Stimulated activated naive B cell treated with anti-CD40 and anti-IgM and Interleukin-4, amounts not matched to agents 10 μg/mL and 1 μg/mL and 100 μg/mL, for 72 hours (primary cell): ENCODE measurements at regions not wholly inside any gene's neighbourhood (a gene's known extent, or its start where the extent isn't known, plus 50 kb on each side); places are given as distances from the start of the nearest gene placed in this dataset.

ENCODE experiments used
- ATAC-seq, 2 donors: fragments of 150-1000 bp; cut with Tn5 transposase; replicated peaks; 2 replicates each; pipeline ENCODE4 v1.10.0; 2021; ENCODE audit warnings: moderate library complexity in 1 of 2
- DNase-seq: peaks from one replicate; pipeline ENCODE4 v3.0.0; 2021
- H3K27ac Mint-ChIP-seq: one replicate; pipeline ENCODE4 v1.8.0; 2022; ENCODE audit warnings: mild to moderate bottlenecking, mixed read lengths
- H3K27me3 Mint-ChIP-seq, 2 donors: one replicate each; pipeline ENCODE4 v1.8.0; 2022; ENCODE audit warnings: mixed read lengths in 2 of 2
- H3K36me3 Mint-ChIP-seq, 2 donors: one replicate each; pipeline ENCODE4 v1.8.0; 2022; ENCODE audit warnings: mixed read lengths in 2 of 2, mild to moderate bottlenecking in 1 of 2
- H3K4me1 Mint-ChIP-seq, 2 donors: one replicate each; pipeline ENCODE4 v1.8.0; 2022; ENCODE audit warnings: mixed read lengths in 2 of 2, mild to moderate bottlenecking in 1 of 2
- H3K4me3 Mint-ChIP-seq, 2 donors: one replicate each; pipeline ENCODE4 v1.8.0; 2022; ENCODE audit warnings: mild to moderate bottlenecking in 2 of 2, mixed read lengths in 2 of 2, moderate library complexity in 1 of 2
- H3K9me3 Mint-ChIP-seq, 2 donors: one replicate each; pipeline ENCODE4 v1.8.0; 2022; ENCODE audit warnings: mixed read lengths in 2 of 2, mild to moderate bottlenecking in 1 of 2

DNA sequence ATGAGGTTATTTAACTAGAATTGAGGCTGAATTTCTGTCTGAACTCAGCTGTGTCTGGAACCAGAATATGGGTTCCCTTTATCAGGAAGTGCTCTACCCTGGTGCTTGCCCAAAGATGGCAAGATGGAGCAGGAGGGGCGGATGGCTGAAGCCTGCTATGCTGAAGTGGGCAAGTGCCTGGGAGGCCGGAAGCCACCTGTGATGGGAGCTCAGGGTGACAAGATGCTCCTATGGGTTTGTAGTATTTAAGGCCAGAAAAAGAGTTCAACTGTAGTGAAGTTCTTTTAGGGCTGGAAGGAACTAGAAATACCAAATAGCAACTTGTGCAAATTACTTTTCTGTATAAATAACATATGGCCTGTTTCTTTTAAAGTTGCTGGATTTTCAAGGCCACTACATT, 808.9 kb upstream of the RAB6C start:
- H3K27me3 Mint-ChIP-seq = peaks cover 11 to 13% of the 10 kb centered on the region in 2 donors
- peaks cover 2 to 4% of the 10 kb centered on the region in 2 donors for H3K9me3 Mint-ChIP-seq
- no peak for DNase-seq
- H3K36me3 Mint-ChIP-seq = no peaks in the 10 kb centered on the region
- no peaks in the 10 kb centered on the region for H3K4me1 Mint-ChIP-seq
- ATAC-seq = no peak
- H3K27ac Mint-ChIP-seq = no peak overlapping the region
- H3K4me3 Mint-ChIP-seq = no peak overlapping the region

DNA sequence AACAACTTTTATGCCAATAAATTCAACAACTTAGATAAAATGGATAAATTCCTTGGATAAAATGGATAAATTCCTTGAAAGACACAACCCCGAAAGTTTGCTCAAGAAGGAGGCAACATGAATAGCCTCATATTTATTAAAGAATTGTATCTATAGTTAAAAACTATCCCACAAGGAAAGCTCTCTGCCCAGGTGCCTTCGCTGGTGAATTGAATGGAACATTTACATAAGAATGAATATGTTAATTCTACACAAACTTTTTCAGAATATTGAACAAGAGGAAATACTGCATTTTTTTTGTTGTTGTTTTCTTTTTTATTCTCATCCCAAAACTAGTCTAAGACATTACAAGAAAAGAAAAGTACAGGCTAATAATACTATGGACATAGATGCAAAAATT, 805.3 kb upstream of the RAB6C start:
- Mint-ChIP-seq H3K9me3 (peaks cover 2 to 4% of the 10 kb centered on the region in 2 donors), H3K4me3 (no peak overlapping the region), H3K27ac (no peak overlapping the region), H3K36me3 (no peaks in the 10 kb centered on the region), H3K27me3 (peaks cover 5 to 7% of the 10 kb centered on the region in 2 donors), H3K4me1 (no peaks in the 10 kb centered on the region)
- DNase-seq (no peak), ATAC-seq (no peak)

DNA sequence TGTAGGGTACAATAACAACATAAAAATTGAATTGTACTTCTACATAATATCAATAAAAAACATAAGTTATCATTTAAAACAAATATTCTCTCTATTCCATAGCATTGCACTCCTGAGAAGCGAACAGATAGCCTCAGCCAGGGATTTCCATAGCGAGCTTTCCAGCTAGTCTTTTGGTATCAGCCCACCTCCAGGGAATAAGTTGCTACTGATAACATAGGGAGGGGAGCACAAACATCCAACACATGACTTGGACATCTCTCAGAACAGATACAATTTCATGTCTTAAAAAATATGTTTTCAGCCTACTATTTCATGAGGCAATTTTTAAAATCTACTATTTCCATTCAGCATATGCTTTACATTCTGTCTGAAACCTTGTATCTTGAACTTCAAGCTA, 804.4 kb upstream of the RAB6C start:
- Mint-ChIP-seq H3K4me1 (no peaks in the 10 kb centered on the region), H3K27me3 (peaks cover 5 to 7% of the 10 kb centered on the region in 2 donors), H3K4me3 (no peak overlapping the region), H3K27ac (no peak overlapping the region), H3K9me3 (peaks cover 2 to 4% of the 10 kb centered on the region in 2 donors), H3K36me3 (no peaks in the 10 kb centered on the region)
- no peak for DNase-seq
- no peak for ATAC-seq

DNA sequence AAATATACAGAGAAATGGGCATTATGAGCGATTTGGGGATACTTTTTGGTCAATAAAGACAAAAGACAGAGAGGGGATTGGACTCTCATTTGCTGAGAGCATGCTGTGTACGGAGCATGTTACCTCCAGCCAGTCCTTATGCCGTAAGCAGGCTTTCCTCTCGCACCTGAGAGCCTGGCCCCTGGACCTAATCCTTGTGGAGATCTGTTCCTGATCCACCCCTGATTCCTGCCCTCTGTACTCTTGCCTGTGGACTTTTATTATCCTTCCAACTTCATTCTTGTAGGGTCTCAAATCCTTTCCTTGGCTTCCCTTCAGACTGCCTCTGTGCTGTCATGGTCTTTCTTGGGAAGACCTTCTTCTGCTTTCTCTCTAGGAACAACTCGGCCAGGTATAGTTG, 803.1 kb upstream of the RAB6C start:
- Mint-ChIP-seq H3K27me3 (peaks cover 5 to 7% of the 10 kb centered on the region in 2 donors), H3K4me3 (no peak overlapping the region), H3K4me1 (no peaks in the 10 kb centered on the region), H3K27ac (no peak overlapping the region), H3K36me3 (no peaks in the 10 kb centered on the region), H3K9me3 (peaks cover 2 to 4% of the 10 kb centered on the region in 2 donors)
- no peak for ATAC-seq
- DNase-seq = no peak

DNA sequence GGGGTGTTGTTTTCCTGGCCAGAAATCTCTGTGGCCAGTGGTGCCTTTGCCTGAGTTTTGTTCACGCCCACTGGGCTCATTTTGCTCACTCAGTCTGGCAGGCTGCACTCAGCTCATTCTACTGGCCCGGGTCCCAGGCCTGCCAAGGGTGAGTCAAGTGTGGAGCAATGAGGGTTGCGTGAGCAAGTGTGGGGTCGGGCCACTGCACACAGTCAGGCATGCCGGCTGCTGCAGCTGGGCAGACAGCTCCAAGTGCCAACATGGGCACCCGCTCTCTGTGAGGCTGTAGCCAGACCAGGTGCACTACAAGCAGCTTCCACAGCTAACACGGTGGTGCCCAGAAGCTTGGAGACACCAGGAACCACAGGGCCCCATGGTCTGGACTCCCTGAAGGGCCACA, 801.1 kb upstream of the RAB6C start:
- DNase-seq (no peak), ATAC-seq (no peak)
- Mint-ChIP-seq H3K27ac (no peak overlapping the region), H3K36me3 (no peaks in the 10 kb centered on the region), H3K27me3 (peaks cover 5 to 7% of the 10 kb centered on the region in 2 donors), H3K4me1 (no peaks in the 10 kb centered on the region), H3K4me3 (no peak overlapping the region), H3K9me3 (peaks cover 2 to 4% of the 10 kb centered on the region in 2 donors)

DNA sequence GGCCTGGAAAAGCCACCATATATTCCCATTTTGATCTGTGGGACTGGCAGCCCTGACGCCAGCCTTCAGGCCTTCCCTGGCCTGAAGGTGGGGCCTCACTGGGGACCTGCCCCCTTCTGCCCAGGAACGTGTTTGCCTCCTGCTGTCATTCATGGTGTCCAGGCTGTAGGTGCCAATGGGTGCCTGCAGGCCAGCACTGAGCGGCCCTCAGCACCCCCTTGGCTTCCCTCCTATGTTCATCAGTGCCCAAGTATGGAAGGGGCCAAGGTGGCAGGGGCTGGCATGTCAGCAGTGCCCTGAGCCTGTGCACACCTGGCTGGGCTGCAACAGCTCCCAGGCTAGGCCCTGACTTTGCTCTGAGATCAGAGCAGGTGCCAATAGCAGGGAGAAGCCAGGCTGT, 800.3 kb upstream of the RAB6C start:
- no peaks in the 10 kb centered on the region for H3K4me1 Mint-ChIP-seq
- H3K27ac Mint-ChIP-seq = no peak overlapping the region
- DNase-seq (no peak), ATAC-seq (no peak)
- no peak overlapping the region for H3K4me3 Mint-ChIP-seq
- H3K27me3 Mint-ChIP-seq = no peaks in the 10 kb centered on the region
- H3K9me3 Mint-ChIP-seq = no peaks in the 10 kb centered on the region
- no peaks in the 10 kb centered on the region for H3K36me3 Mint-ChIP-seq

DNA sequence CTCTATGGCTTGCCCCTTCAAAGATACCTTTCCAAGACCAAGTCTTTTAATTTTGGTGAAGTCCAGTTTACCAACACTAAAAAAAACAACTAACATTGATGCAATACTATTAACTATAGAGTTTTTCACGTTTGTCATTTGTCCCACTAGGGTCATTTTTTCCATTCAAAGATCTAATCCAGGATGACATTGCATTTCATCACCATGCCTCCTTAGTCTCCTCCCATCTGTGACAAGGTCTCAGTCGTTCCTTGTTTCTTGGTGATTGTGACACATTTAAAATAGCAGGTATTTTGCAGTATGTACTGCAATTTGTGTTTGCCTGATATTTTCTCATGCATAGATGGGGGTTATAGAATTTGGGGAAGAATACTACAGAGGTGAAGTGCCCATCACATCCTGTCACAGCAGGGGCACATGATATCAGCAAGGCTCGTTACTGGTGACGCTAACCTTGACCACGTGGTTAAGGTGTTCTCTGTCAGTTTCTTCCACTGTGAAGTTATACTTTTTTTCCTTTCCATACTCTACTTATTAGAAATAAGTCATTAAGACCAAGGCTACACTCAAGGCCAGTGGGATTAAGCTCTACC, 799.2 kb upstream of the RAB6C start:
- no peak overlapping the region for H3K4me3 Mint-ChIP-seq
- H3K9me3 Mint-ChIP-seq = no peaks in the 10 kb centered on the region
- no peaks in the 10 kb centered on the region for H3K36me3 Mint-ChIP-seq
- no peaks in the 10 kb centered on the region for H3K4me1 Mint-ChIP-seq
- H3K27me3 Mint-ChIP-seq = peaks cover 0 to under 1% of the 10 kb centered on the region in 2 donors
- DNase-seq (no peak), ATAC-seq (no peak)
- H3K27ac Mint-ChIP-seq = no peak overlapping the region

DNA sequence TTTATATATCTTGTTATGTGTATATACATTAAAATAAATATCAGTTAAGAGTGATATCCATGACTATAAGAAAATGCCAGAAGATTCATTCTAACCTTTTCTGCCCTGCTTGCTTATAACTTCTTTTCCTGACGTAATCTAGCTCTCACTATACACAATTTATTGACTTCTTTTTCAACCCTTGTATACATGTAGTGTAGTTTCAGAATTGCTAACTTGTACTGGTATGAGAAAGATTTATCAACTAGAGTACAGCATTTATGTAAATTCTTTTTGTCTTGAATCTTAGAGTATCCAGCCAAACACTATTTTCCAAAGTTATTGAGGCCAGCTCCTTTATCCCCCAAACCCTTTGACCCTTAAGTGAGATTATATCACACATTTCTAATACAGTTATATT, 798.0 kb upstream of the RAB6C start:
- peaks cover 2 to 7% of the 10 kb centered on the region in 2 donors for H3K27me3 Mint-ChIP-seq
- H3K36me3 Mint-ChIP-seq = no peaks in the 10 kb centered on the region
- no peaks in the 10 kb centered on the region for H3K9me3 Mint-ChIP-seq
- H3K27ac Mint-ChIP-seq = no peak overlapping the region
- H3K4me3 Mint-ChIP-seq = no peak overlapping the region
- DNase-seq = no peak
- no peaks in the 10 kb centered on the region for H3K4me1 Mint-ChIP-seq
- ATAC-seq = no peak

DNA sequence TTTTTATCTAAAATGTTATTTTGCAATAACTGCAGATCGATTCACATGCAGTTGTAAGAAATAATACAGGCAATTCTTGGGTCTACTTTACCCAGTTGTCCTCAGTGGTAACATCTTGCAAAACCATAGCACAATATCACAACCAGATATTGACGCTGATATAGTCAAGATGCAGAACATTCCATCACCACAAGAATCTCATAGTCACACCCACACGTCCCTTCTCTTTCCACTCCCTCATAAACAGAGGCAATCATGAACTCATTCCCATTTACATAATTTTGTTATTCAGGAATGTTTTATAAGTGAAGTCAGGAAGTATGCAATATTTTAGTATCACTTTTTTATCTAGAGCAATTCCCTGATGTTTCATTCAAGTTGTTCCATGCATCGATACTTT, 797.5 kb upstream of the RAB6C start:
- H3K4me1 Mint-ChIP-seq = no peaks in the 10 kb centered on the region
- ATAC-seq (no peak), DNase-seq (no peak)
- H3K9me3 Mint-ChIP-seq = no peaks in the 10 kb centered on the region
- H3K27ac Mint-ChIP-seq = no peak overlapping the region
- peaks cover 5 to 8% of the 10 kb centered on the region in 2 donors for H3K27me3 Mint-ChIP-seq
- no peak overlapping the region for H3K4me3 Mint-ChIP-seq
- H3K36me3 Mint-ChIP-seq = no peaks in the 10 kb centered on the region

DNA sequence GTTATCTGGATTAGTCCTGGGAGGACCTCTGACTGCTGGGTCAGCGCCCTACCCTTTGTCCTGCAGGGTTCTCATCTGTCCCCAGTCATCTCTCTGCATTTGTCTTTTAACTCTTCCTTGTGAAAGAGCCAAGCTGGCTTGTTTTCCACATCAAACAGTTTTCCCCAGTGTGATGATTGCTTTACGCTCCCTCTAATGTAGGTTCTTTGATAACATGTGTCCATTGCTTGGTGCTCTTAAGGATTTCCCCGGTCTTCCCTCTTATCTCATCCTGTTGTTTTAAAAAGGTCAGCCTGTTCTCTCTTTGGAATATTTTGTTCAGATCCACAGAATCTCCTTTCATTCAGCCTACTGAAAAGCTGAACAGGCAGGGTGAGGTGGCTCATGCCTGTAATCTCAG, 792.1 kb upstream of the RAB6C start:
- ATAC-seq (no peak), DNase-seq (no peak)
- H3K9me3 Mint-ChIP-seq = no peaks in the 10 kb centered on the region
- H3K36me3 Mint-ChIP-seq = no peaks in the 10 kb centered on the region
- no peak overlapping the region for H3K4me3 Mint-ChIP-seq
- peaks cover 15 to 21% of the 10 kb centered on the region in 2 donors for H3K27me3 Mint-ChIP-seq
- H3K4me1 Mint-ChIP-seq = no peaks in the 10 kb centered on the region
- H3K27ac Mint-ChIP-seq = no peak overlapping the region

DNA sequence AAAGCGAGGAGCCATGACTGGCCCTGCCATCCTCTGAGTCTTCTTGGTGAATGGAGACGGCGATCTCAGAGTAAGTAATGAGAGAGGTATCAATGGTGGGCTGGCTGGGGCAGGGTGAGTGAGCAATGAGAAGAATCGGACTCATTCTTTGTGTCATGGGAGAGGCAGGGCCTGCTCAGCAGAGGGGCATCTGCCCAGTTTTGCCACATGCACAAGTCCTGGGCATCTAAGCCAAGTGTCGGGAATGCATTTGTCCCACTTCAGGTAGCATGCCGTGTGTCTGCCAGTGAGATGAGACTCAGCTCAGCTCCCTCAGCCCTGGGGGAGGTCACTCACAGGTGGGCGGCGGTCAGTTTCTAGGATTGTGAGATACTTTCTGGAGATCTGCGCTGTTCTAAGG, 791.0 kb upstream of the RAB6C start:
- Mint-ChIP-seq H3K9me3 (no peaks in the 10 kb centered on the region), H3K4me3 (no peak overlapping the region), H3K36me3 (no peaks in the 10 kb centered on the region), H3K27ac (no peak overlapping the region), H3K27me3 (peaks cover 15 to 21% of the 10 kb centered on the region in 2 donors), H3K4me1 (no peaks in the 10 kb centered on the region)
- DNase-seq (no peak), ATAC-seq (no peak)

DNA sequence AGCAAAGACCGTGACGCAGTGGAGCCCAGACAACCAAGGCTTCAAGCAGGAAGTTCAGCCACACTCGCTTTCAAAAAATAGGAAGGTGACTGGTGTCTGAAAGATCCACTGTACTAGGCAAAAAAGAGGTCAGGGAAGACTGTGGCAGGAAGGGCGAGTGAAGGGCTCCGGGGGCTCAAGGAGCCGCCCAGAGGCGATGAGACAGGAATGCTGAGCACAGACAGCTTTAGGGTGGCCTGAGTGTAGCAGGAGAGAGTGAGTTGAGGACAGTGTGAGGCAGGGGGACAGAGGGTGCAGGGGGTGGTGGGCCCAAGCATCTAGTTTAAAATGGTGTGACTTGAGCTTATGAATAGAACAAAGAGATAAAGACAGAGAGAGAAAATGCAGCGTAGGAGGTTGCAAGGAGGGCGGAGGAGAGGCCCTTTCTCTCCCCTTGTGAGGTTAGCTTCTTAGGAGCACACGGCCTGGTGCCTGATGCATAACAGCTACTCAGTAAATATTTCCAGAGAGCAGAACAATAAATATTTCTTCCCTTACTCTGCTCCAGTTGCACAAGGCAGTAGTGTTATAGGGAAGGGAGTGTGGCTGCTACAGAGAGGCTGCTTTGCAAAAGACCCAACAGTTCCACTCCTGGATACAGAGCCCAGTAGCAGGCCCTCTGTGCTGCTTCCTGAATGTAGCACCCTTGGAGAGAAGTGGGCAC, 789.7 kb upstream of the RAB6C start:
- DNase-seq = no peak
- no peak overlapping the region for H3K27ac Mint-ChIP-seq
- H3K9me3 Mint-ChIP-seq = no peaks in the 10 kb centered on the region
- H3K27me3 Mint-ChIP-seq = peaks cover 15 to 27% of the 10 kb centered on the region in 2 donors
- H3K4me3 Mint-ChIP-seq = no peak overlapping the region
- no peaks in the 10 kb centered on the region for H3K36me3 Mint-ChIP-seq
- no peaks in the 10 kb centered on the region for H3K4me1 Mint-ChIP-seq
- no peak for ATAC-seq

DNA sequence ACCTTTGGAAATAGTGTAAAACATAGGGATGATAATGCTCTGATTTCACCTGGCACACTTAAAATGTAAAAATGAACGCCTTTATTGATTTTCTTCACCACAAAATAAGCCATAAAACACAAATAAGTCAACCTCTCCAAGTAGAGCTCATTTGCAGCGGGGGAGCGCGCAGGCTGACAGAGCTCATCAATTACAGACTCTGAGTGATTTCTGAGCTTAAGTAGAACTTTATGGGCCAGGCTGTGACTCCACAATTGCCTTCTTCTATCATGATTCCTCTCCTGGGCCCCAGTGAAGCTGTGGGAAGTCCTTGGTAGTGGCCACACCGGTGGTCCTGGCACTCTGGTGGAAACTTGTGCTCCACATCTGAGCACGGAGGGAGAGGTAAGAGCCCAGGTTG, 789.0 kb upstream of the RAB6C start:
- H3K36me3 Mint-ChIP-seq = no peaks in the 10 kb centered on the region
- no peak overlapping the region for H3K27ac Mint-ChIP-seq
- ATAC-seq (no peak), DNase-seq (no peak)
- H3K4me1 Mint-ChIP-seq = no peaks in the 10 kb centered on the region
- no peaks in the 10 kb centered on the region for H3K9me3 Mint-ChIP-seq
- peaks cover 15 to 24% of the 10 kb centered on the region in 2 donors for H3K27me3 Mint-ChIP-seq
- no peak overlapping the region for H3K4me3 Mint-ChIP-seq

DNA sequence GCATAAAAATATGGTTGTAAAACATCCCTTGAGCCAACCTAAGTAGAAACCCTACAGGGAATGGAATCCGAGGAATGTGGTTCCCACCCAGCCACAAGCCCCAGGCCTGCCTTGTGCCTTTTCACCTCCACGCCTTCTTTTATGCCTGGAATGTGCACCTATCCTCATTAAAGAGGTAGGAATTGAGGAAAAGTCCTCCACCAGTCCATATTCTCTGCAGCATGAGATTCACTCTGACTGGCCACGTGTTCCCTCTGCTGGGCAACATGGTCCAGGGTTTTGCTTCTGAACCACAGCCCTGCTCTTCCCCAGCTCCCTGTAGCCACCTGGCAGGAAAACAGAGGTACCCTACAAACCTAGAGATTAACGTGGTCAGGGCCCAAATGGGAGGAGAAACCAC, 787.9 kb upstream of the RAB6C start:
- H3K27ac Mint-ChIP-seq = no peak overlapping the region
- H3K4me3 Mint-ChIP-seq = no peak overlapping the region
- DNase-seq (no peak), ATAC-seq (no peak)
- no peaks in the 10 kb centered on the region for H3K36me3 Mint-ChIP-seq
- H3K9me3 Mint-ChIP-seq = no peaks in the 10 kb centered on the region
- no peaks in the 10 kb centered on the region for H3K4me1 Mint-ChIP-seq
- H3K27me3 Mint-ChIP-seq = peaks cover 12 to 20% of the 10 kb centered on the region in 2 donors

DNA sequence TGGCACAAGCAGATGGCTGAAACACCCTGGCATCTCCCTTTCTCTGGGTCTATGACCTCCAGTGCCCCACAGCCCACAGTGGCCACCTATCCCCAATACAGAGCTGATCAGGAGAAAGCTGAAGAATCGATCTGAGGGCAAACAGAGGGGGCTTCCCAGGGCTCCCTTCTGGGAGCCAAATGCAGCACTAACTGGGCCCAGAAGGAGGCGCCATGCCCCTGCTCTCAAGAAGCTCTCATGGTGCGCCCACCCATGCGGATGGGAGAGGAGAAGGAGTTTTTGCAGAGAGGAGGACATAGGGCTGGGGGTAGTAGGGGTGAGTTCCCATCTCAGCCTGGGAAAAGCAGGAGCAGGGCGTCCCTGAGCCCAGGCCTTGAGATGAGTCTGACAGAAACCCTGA, 787.3 kb upstream of the RAB6C start:
- no peaks in the 10 kb centered on the region for H3K36me3 Mint-ChIP-seq
- DNase-seq = no peak
- no peak for ATAC-seq
- no peak overlapping the region for H3K4me3 Mint-ChIP-seq
- no peak overlapping the region for H3K27ac Mint-ChIP-seq
- H3K9me3 Mint-ChIP-seq = no peaks in the 10 kb centered on the region
- peaks cover 10 to 18% of the 10 kb centered on the region in 2 donors for H3K27me3 Mint-ChIP-seq
- no peaks in the 10 kb centered on the region for H3K4me1 Mint-ChIP-seq
